HG02588 (cell line): ENCODE measurements at regions not wholly inside any gene's neighbourhood (a gene's known extent, or its start where the extent isn't known, plus 50 kb on each side); places are given as distances from the start of the nearest gene placed in this dataset.
"Not testable (repeated sequence)": the region's sequence is repeated elsewhere in the genome, so short reads cannot be mapped to it uniquely, and the experiment has no call there.

Experiments used
- ATAC-seq: cut with Tn5 transposase; IDR thresholded peaks from one replicate; pipeline ENCODE4 v1.9.1; 2021; ENCODE audit warnings: mild to moderate bottlenecking, moderate library complexity; ENCODE audit not compliant: unreplicated experiment

- ATAC-seq = not testable (repeated sequence)
Measured at GRCh38 chr2:90289291-90289980, 1598.0 kb downstream of the RPIA start.

GRCh38 chr2:90290701-90291100 lies 1599.2 kb downstream of the RPIA start:
- not testable (repeated sequence) for ATAC-seq

GRCh38 chr2:90291168-90291883 lies 1599.9 kb downstream of the RPIA start:
- ATAC-seq = not testable (repeated sequence)

GRCh38 chr2:90291934-90292333 lies 1600.5 kb downstream of the RPIA start:
- ATAC-seq = not testable (repeated sequence)

GRCh38 chr2:90292451-90292850 lies 1601.0 kb downstream of the RPIA start:
- not testable (repeated sequence) for ATAC-seq

GRCh38 chr2:90293224-90293623 lies 1601.8 kb downstream of the RPIA start:
- not testable (repeated sequence) for ATAC-seq

- not testable (repeated sequence) for ATAC-seq
Measured at GRCh38 chr2:90293806-90294205, 1602.3 kb downstream of the RPIA start.

- ATAC-seq = not testable (repeated sequence)
Measured at GRCh38 chr2:90295036-90295750, 1603.7 kb downstream of the RPIA start.

- ATAC-seq = not testable (repeated sequence)
Measured at GRCh38 chr2:90296484-90296777, 1605.0 kb downstream of the RPIA start.

GRCh38 chr2:90297701-90298100 lies 1606.2 kb downstream of the RPIA start:
- not testable (repeated sequence) for ATAC-seq

- not testable (repeated sequence) for ATAC-seq
Measured at GRCh38 chr2:90298126-90298755, 1606.8 kb downstream of the RPIA start.

- not testable (repeated sequence) for ATAC-seq
Measured at GRCh38 chr2:90298983-90299382, 1607.5 kb downstream of the RPIA start.

- not testable (repeated sequence) for ATAC-seq
Measured at GRCh38 chr2:90322982-90323381, 1631.5 kb downstream of the RPIA start.

- ATAC-seq = not testable (repeated sequence)
Measured at GRCh38 chr2:90323612-90324558, 1632.4 kb downstream of the RPIA start.

- not testable (repeated sequence) for ATAC-seq
Measured at GRCh38 chr2:90324672-90325071, 1633.2 kb downstream of the RPIA start.

- ATAC-seq = not testable (repeated sequence)
Measured at GRCh38 chr2:90325796-90326353, 1634.4 kb downstream of the RPIA start.

- not testable (repeated sequence) for ATAC-seq
Measured at GRCh38 chr2:90355546-90355945, 1664.1 kb downstream of the RPIA start.

GRCh38 chr2:90359344-90359743 lies 1667.9 kb downstream of the RPIA start:
- not testable (repeated sequence) for ATAC-seq

GRCh38 chr2:90359887-90360730 lies 1668.6 kb downstream of the RPIA start:
- not testable (repeated sequence) for ATAC-seq
